Medulla oblongata (tissue), 1 donor: ENCODE measurements at regions not wholly inside any gene's neighbourhood (a gene's known extent, or its start where the extent isn't known, plus 50 kb on each side); places are given as distances from the start of the nearest gene placed in this dataset.

Source experiments
- DNase-seq: peaks from one replicate; pipeline ENCODE4 v3.0.0-alpha.2; 2015; ENCODE audit errors: extremely low spot score

DNA sequence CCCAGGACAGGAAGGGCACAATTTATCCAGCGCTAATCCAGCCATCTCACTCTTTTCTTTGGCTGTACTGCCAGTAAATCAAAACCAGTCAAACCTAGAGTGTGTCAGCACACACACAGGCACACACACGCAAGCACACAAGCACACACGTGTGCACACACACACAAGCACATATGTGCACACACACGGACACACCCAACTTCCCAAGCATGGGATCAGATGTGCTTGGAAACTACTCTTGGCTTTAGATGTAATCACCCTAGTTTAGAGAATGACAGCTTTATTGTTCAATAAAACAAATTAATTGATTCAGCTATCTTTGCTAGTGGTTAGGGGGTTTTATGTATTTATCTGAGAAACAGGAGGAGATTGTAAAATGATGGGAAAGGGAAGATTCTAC is 615.0 kb upstream of the MKI67 start:
- no peak for DNase-seq

DNA sequence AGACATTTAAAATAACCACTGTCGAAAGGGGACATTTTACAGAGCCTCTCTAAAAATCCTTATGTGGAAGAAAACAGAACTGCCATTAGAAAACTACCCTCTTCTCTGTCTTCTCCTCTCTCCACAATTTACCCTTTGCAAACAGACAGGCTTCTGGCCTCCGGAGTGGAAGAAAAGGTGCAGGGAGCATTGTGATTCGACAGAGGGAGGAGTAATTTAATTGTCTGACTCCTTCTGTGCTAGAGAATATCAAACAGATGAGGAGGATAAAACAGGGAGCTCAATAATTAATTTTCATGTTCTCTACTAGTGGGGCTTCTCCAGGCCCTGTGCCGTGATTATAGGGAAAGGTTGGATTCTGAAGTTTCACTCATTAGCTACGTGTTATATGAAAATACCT is 615.5 kb upstream of the MKI67 start:
- DNase-seq: no peak

DNA sequence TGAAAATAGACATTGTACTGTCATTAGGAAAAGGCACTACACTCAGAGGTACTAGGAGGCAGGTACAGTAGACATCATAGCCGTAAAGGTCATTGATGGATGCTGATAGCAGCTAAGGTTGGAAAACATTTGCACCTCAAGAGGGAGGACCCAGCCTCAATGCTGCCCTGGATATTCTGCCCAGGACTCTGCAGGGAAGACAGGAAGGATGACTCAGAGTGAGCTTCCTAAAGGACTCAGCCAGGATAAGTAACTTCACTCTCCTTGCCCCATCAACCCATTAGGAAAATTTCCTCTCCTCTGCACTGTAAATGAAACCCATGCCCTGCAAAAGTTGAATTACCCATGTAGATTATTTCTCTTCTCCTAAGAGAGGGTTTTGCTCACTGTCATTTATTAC is 617.9 kb upstream of the MKI67 start:
- DNase-seq: no peak

- DNase-seq: no peak
These were observed 618.6 kb upstream of the MKI67 start for GRCh38 chr10:128744811-128745305.

GRCh38 chr10:128747582-128748346 is 621.5 kb upstream of the MKI67 start:
- no peak for DNase-seq

GRCh38 chr10:128751284-128751683 is 625.1 kb upstream of the MKI67 start:
- DNase-seq: peak; percentile 68

GRCh38 chr10:128751851-128752250 is 625.6 kb upstream of the MKI67 start:
- no peak for DNase-seq

- no peak for DNase-seq
These were observed 633.0 kb upstream of the MKI67 start for GRCh38 chr10:128759174-128759573.

GRCh38 chr10:128763588-128763987 is 637.4 kb upstream of the MKI67 start:
- DNase-seq: peak; percentile 18

DNA sequence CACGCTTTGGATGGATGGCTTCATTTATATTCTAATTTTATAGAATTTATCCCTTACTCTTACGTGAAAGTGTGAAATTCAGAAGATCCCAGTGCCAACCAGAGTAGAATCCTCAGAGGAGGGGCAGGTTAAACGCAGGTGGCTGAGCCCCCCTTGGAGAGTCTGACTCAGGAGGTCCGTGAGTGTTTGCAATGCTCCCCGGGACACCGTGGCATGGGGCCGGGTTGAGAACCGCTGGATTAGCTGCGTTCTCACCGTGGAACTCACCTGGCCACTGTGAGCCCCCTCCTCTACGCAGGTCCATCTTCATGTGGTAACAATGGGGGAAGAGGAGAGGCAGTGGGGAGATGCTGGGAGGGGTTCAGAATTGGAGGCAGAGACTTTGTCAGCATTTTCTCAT is 638.0 kb upstream of the MKI67 start:
- no peak for DNase-seq

GRCh38 chr10:128766915-128767314 is 640.7 kb upstream of the MKI67 start:
- DNase-seq: no peak

GRCh38 chr10:128774979-128775378 is 648.8 kb upstream of the MKI67 start:
- no peak for DNase-seq

- no peak for DNase-seq
These were observed 649.5 kb upstream of the MKI67 start for GRCh38 chr10:128775743-128776142.

DNA sequence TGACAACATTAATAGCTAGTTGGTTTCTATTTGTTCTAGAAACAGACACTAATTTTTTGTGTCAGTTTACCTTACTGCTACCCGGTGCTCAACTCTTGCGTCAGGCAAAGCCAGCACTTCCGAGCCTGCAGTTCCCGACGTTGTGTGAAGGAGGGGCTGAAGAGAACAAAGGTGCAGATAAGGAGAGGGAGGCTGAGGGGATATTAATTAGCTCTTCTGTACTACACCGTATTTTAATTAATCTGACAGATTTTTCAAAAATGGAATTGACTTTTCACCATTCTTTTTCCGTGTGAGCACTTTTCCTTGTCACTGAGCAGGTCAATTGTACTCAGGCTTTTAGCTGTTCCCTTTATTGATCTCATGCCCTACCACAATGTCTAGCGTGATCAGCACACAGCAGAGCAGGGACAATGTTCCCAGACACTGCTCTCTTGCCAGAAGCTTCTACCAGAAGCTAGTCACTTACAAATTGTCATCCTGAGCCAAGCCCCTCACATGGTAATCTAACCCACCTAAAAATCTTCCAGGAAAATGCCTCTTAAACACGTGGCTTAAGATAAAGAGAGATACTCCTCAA is 650.5 kb upstream of the MKI67 start:
- DNase-seq: no peak

- DNase-seq: no peak
These were observed 651.1 kb upstream of the MKI67 start for GRCh38 chr10:128777342-128777741.

GRCh38 chr10:128779416-128779815 is 653.2 kb upstream of the MKI67 start:
- DNase-seq: no peak

DNA sequence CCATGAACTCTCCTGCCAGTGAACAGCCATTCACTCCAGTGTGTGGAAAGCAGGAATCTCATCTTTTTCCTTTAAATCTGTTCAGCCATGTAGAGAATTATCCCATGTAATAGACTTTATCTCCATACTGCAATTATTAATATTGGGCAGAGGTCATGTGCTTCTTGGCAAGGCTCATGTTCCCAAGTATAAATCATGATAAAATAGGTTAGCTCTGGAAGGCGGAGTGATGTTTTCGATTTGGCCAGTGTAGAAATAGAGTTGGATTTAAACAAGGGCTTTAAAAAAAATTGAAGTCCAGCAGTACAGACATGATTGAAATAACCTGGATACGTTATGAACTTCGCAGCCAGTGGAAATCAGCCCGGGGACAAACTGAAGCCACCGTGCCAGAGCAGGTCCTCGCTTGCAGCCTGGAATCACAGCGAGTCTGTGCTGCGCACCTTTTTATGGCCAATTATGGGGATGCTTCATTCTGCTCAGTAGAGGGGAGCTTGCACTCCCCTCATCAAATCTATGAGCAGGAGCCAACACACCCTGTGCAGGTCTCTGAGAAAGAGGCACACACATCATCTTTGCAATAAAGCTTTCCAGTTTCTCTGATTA is 654.0 kb upstream of the MKI67 start:
- no peak for DNase-seq

- DNase-seq: no peak
These were observed 655.4 kb upstream of the MKI67 start for GRCh38 chr10:128781637-128782036.

GRCh38 chr10:128784444-128784843 is 658.2 kb upstream of the MKI67 start:
- DNase-seq: no peak

DNA sequence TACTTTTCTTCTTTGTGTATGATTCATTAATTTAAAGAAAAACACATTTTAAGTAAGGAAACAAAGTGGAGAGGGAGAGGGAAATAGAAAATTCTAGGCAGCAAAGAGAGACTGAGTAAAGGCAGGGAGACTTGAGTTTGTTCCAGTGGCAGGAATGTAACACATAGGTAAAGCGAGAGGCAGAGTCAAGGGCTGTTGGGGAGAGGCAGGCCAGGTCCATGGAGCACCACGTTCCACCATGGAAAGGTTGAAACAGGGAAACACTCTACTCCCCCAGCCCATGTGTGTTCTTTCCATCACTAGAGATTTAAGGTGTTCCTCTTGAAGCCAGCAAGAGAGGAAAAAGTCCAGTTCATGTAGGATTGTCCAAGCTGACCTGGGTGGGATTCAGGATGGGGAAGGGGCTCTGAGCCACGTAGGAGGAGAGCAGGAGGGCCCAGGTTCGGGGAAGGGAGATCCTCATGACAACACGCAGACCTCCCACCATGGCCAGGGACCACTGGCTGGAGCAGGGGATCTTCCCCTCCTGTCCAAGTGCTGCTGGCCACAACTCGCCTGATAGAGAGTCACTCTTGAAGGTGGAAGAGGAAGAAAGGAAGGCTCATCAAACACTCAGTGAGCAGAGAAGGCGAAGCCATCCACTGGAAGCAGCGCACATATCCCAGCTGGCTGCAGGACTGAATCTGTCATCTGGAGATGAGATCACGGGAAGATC is 666.4 kb upstream of the MKI67 start:
- no peak for DNase-seq

DNA sequence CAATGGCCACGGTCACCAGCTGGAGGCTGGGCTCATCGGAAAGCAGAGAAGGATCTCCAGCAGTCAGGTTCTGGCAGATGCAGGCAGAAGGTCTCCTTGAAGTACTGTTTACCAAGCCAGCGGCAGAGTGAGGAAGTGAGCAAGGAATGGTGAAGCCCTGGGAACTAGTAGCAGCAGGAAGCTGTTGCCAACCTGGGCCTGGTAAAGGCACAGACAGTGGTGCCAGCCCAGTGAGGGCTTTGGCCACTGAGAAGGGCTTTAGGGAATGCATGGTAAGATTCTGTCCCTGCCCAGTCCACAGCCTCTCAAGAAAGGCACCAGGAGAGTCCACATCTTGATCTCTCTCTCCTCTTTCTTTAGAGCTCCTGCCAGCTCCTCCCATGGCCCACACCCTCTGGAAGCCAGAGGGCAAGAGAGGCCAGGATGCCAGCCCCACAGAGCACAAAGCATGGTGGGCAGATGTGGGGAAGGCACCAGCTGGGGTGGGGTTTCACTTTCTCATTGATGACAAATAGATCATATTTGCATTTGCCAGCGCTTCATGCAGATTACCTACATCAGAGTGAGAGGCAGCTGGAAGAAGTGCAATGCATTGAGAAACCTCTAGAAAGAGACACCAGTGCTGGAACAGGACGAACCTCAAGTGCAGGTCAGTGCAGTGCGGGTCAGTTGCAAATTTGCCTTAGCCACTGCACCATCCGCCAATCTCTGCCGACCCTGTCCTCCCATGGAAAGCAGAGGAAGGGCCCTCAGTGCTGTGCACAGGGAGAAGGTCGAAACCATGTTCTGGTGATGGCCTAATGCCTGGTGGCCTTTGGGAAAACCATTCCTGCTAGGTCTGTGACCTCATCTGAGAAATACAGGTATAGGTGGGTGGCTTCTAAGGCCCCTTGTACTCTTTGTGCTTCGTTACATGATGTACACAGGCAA is 667.8 kb upstream of the MKI67 start:
- DNase-seq: no peak
